Activated CD8-positive, alpha-beta memory T cell treated with anti-CD3 and anti-CD28 coated beads for 48 hours (primary cell): ENCODE measurements at regions not wholly inside any gene's neighbourhood (a gene's known extent, or its start where the extent isn't known, plus 50 kb on each side); places are given as distances from the start of the nearest gene placed in this dataset.

Source experiments
- DNase-seq, 3 experiments: peaks; one replicate each; pipeline ENCODE4 v3.0.0-alpha.2; 2020; ENCODE audit warnings: low read depth in 2 of 3, low spot score in 2 of 3

GRCh38 chr12:45586486-45586885 lies 143.0 kb upstream of the ARID2 start:
- DNase-seq, result no peak

- DNase-seq, result no peak
Observed at GRCh38 chr12:45587012-45587411, 142.5 kb upstream of the ARID2 start.

GRCh38 chr12:45587877-45588533 lies 141.5 kb upstream of the ARID2 start:
- DNase-seq, result no peak

- DNase-seq, result no peak
Observed at GRCh38 chr12:45590646-45591045, 138.9 kb upstream of the ARID2 start.

GRCh38 chr12:45591635-45592034 lies 137.9 kb upstream of the ARID2 start:
- DNase-seq, result no peak

- no peak for DNase-seq
Observed at GRCh38 chr12:45596366-45596765, 133.1 kb upstream of the ARID2 start.

- no peak for DNase-seq
Observed at GRCh38 chr12:45598336-45598735, 131.2 kb upstream of the ARID2 start.

- no peak for DNase-seq
Observed at GRCh38 chr12:45598761-45599160, 130.7 kb upstream of the ARID2 start.

GRCh38 chr12:45599196-45599595 lies 130.3 kb upstream of the ARID2 start:
- DNase-seq, result no peak

- DNase-seq, result no peak
Observed at GRCh38 chr12:45601390-45601789, 128.1 kb upstream of the ARID2 start.

- no peak for DNase-seq
Observed at GRCh38 chr12:45601888-45602287, 127.6 kb upstream of the ARID2 start.

GRCh38 chr12:45605624-45606023 lies 123.9 kb upstream of the ARID2 start:
- no peak for DNase-seq

- DNase-seq, result no peak
Observed at GRCh38 chr12:45611061-45611460, 118.4 kb upstream of the ARID2 start.

GRCh38 chr12:45611495-45611894 lies 118.0 kb upstream of the ARID2 start:
- DNase-seq, result no peak

GRCh38 chr12:45612044-45612794 lies 117.3 kb upstream of the ARID2 start:
- DNase-seq, result no peak

GRCh38 chr12:45613296-45613695 lies 116.2 kb upstream of the ARID2 start:
- no peak for DNase-seq

- no peak for DNase-seq
Observed at GRCh38 chr12:45613855-45614254, 115.7 kb upstream of the ARID2 start.

- DNase-seq, result no peak
Observed at GRCh38 chr12:45615268-45615667, 114.2 kb upstream of the ARID2 start.

GRCh38 chr12:45619736-45620135 lies 109.8 kb upstream of the ARID2 start:
- no peak for DNase-seq

GRCh38 chr12:45621703-45622102 lies 107.8 kb upstream of the ARID2 start:
- DNase-seq, result no peak

- no peak for DNase-seq
Observed at GRCh38 chr12:45622210-45622937, 107.1 kb upstream of the ARID2 start.

GRCh38 chr12:45623221-45623620 lies 106.3 kb upstream of the ARID2 start:
- no peak for DNase-seq
